HepG2 (cell line): ENCODE measurements at regions not wholly inside any gene's neighbourhood (a gene's known extent, or its start where the extent isn't known, plus 50 kb on each side); places are given as distances from the start of the nearest gene placed in this dataset.

Source experiments
- ATAC-seq: fragments of 200-7000 bp; cut with Tn5 transposase; 3 replicates; pipeline ENCODE4 v1.9.1; 2020; ENCODE audit warnings: mild to moderate bottlenecking, moderate library complexity
- BruUV-seq: library from RNA; stranded (reverse); fragments of 400-500 nt; replicated peaks from 2 replicates; lab custom pipeline; 2021; lab: Mats Ljungman, UMichigan
- CTCF ChIA-PET: fragments of 300-600 bp; formaldehyde crosslinking; extraction: SDS; loops from one replicate; lab custom pipeline; 2021; ENCODE audit warnings: low total read pairs, inconsistent platforms, low intra/inter-chr PET ratio; lab: Yijun Ruan, JAX
- POLR2A ChIA-PET: fragments of 350-600 bp; sonication (Branson Sonifier 250); formaldehyde crosslinking; loops from one replicate; lab custom pipeline; 2020; ENCODE audit warnings: antibody characterized with exemption, inconsistent platforms; lab: Yijun Ruan, JAX
- DNase-seq: peaks from one replicate; pipeline ENCODE4 v3.0.0-alpha.2; 2015; ENCODE audit warnings: low spot score
- FAIRE-seq: peaks from 3 replicates; lab custom pipeline; 2011; peaks lifted over from hg19 to GRCh38; lab: Jason Lieb, UNC
- H2AFZ ChIP-seq: one replicate; pipeline ENCODE4 v1.6.1; 2011; ENCODE audit warnings: low read length, inconsistent platforms
- H3K27ac ChIP-seq: fragments of 300-600 bp; 3 replicates; pipeline ENCODE4 v1.8.0; 2011; ENCODE audit warnings: mixed run types, mild to moderate bottlenecking, mixed read lengths, low read length, inconsistent platforms; ENCODE audit not compliant: insufficient read depth; ENCODE audit errors: extremely low read length
- H3K27me3 ChIP-seq, 2 experiments: fragments of 200-600 bp in 1 of 2; 2 replicates in 1 of 2; 3 replicates in 1 of 2; pipeline versions ENCODE4 v1.6.0 to v1.8.0; 2011; ENCODE audit warnings: low read length in 2 of 2, mild to moderate bottlenecking in 2 of 2, moderate library complexity in 2 of 2, inconsistent platforms in 1 of 2; ENCODE audit not compliant: insufficient read depth in 2 of 2, control insufficient read depth in 1 of 2
- H3K36me3 ChIP-seq, 2 experiments: fragments of 200-600 bp in 1 of 2; replicated peaks in 1 of 2; 2 replicates in 1 of 2; 3 replicates in 1 of 2; pipeline versions ENCODE4 v1.5.1 to v1.8.0; 2011; ENCODE audit warnings: low read length in 2 of 2, inconsistent platforms in 1 of 2; ENCODE audit not compliant: insufficient read depth in 2 of 2, control insufficient read depth in 1 of 2
- H3K4me1 ChIP-seq: 2 replicates; pipeline ENCODE4 v1.5.1; 2012; ENCODE audit warnings: low read length, inconsistent platforms; ENCODE audit not compliant: insufficient read depth
- H3K4me2 ChIP-seq: 2 replicates; pipeline ENCODE4 v1.6.0; 2011; ENCODE audit warnings: low read depth, low read length, inconsistent platforms
- H3K4me3 ChIP-seq, 3 experiments: fragments of 200-600 bp in 1 of 3; sonication (generic), shearing (Covaris generic) in 1 of 3; replicated peaks in 1 of 3; 2 replicates each; pipeline ENCODE4 v1.5.1; 2011 to 2016; ENCODE audit warnings: low read length in 3 of 3, inconsistent platforms in 2 of 3, low read depth in 2 of 3, mild to moderate bottlenecking in 2 of 3, control low read depth in 1 of 3, mixed read lengths in 1 of 3; ENCODE audit not compliant: insufficient read depth in 1 of 3
- H3K79me2 ChIP-seq: one replicate; pipeline ENCODE4 v1.6.1; 2011; ENCODE audit warnings: low read length, inconsistent platforms; ENCODE audit not compliant: insufficient read depth
- H3K9ac ChIP-seq: 2 replicates; pipeline ENCODE4 v1.6.0; 2011; ENCODE audit warnings: mild to moderate bottlenecking, low read depth, low read length, inconsistent platforms; ENCODE audit not compliant: insufficient read depth
- H3K9me3 ChIP-seq: 2 replicates; pipeline ENCODE4 v1.5.1; 2012; ENCODE audit warnings: mild to moderate bottlenecking, low read length
- H4K20me1 ChIP-seq: 2 replicates; pipeline ENCODE4 v1.6.0; 2011; ENCODE audit warnings: inconsistent platforms, mild to moderate bottlenecking, low read length, moderate library complexity; ENCODE audit not compliant: insufficient read depth
- BCL6 ChIP-seq: IDR thresholded peaks from 2 replicates; pipeline ENCODE4 v1.6.1; 2016; ENCODE audit warnings: missing genetic modification reagents, missing compliant biosample characterization
- CBX1 ChIP-seq: IDR thresholded peaks from one replicate; pipeline ENCODE4 v1.6.1; 2016; ENCODE audit warnings: antibody characterized with exemption, low read depth
- CHCHD3 ChIP-seq: sonication (generic); formaldehyde crosslinking; IDR thresholded peaks from 2 replicates; pipeline ENCODE4 v1.8.0; 2022; ENCODE audit warnings: mild to moderate bottlenecking, missing genetic modification reagents, moderate library complexity
- DNMT3B ChIP-seq: conservative IDR thresholded peaks from 2 replicates; pipeline ENCODE4 v1.6.1; 2016; ENCODE audit warnings: missing biosample characterization, control low read depth
- DPF2 ChIP-seq: sonication (generic); formaldehyde crosslinking; IDR thresholded peaks from 2 replicates; pipeline ENCODE4 v1.4.0; 2020; ENCODE audit warnings: mild to moderate bottlenecking, low read depth, missing genetic modification reagents, borderline replicate concordance
- FOXC1 ChIP-seq: sonication (generic); formaldehyde crosslinking; IDR thresholded peaks from 2 replicates; pipeline ENCODE4 v1.8.0; 2022; ENCODE audit warnings: mild to moderate bottlenecking, missing genetic modification reagents, borderline replicate concordance
- FOXK1 ChIP-seq: sonication (generic); formaldehyde crosslinking; IDR thresholded peaks from 2 replicates; pipeline ENCODE4 v1.4.0; 2020; ENCODE audit warnings: low read depth, missing genetic modification reagents, borderline replicate concordance
- HMG20A ChIP-seq: IDR thresholded peaks from 2 replicates; pipeline ENCODE4 v1.6.1; 2016; ENCODE audit warnings: borderline replicate concordance
- PHF20 ChIP-seq: sonication (generic); formaldehyde crosslinking; IDR thresholded peaks from 2 replicates; pipeline ENCODE4 v1.5.0; 2020; ENCODE audit warnings: mild to moderate bottlenecking, missing genetic modification reagents
- PRPF4 ChIP-seq: fragments of 200-400 bp; formaldehyde crosslinking; IDR thresholded peaks from 2 replicates; pipeline ENCODE4 v1.6.1; 2016; ENCODE audit warnings: low read length, low read depth; ENCODE audit not compliant: poor library complexity, severe bottlenecking
- SRSF4 ChIP-seq: fragments of 200-400 bp; formaldehyde crosslinking; IDR thresholded peaks from one replicate; pipeline ENCODE4 v1.6.1; 2018; ENCODE audit warnings: mild to moderate bottlenecking, low read depth, low read length, moderate library complexity; ENCODE audit not compliant: poor library complexity, severe bottlenecking
- ZBTB14 ChIP-seq: sonication (generic); formaldehyde crosslinking; IDR thresholded peaks from 2 replicates; pipeline ENCODE4 v1.4.0; 2020; ENCODE audit warnings: missing genetic modification reagents
- ZBTB42 ChIP-seq: sonication (generic); formaldehyde crosslinking; IDR thresholded peaks from 2 replicates; pipeline ENCODE4 v1.5.0; 2020; ENCODE audit warnings: mild to moderate bottlenecking, missing genetic modification reagents
- ZNF256 ChIP-seq: sonication (generic); formaldehyde crosslinking; conservative IDR thresholded peaks from 2 replicates; pipeline ENCODE4 v1.4.0; 2020; ENCODE audit warnings: missing genetic modification reagents
- ZNF598 ChIP-seq: sonication (generic); formaldehyde crosslinking; IDR thresholded peaks from 2 replicates; pipeline ENCODE4 v1.5.1; 2020; ENCODE audit warnings: mild to moderate bottlenecking, missing genetic modification reagents, borderline replicate concordance
- ZNF691 ChIP-seq: sonication (generic); formaldehyde crosslinking; IDR thresholded peaks from 2 replicates; pipeline ENCODE4 v1.4.0; 2020; ENCODE audit warnings: missing genetic modification reagents, low read depth, mild to moderate bottlenecking, borderline replicate concordance
- WGBS: methylation state at CpG from one replicate; pipeline ENCODE4 v1.1.6; 2017; ENCODE audit warnings: low lambda C conversion rate; 5-methylcytosine and 5-hydroxymethylcytosine counted together
- in situ Hi-C: cut with HindIII; loops from 2 replicates; pipeline ENCODE4 v1.10.0; 2017; ENCODE audit warnings: low pct_unique_long_range_greater_than_20kb; ENCODE audit not compliant: extremely low pct_ligation_motif_present
- intact Hi-C: fragments of 100-400 bp; cut with micrococcal nuclease; formaldehyde crosslinking; loops from one replicate; pipeline ENCODE4 v1.10.0; 2022; ENCODE audit not compliant: unreplicated experiment

GRCh38 chr10:105359708-105360107 lies 718.6 kb downstream of the SORCS3 start:
- no peak overlapping the region for H3K9ac ChIP-seq
- ATAC-seq (no peak), DNase-seq (no peak), FAIRE-seq (no peak)
- no peak for TF ChIP-seq SRSF4
- TF ChIP-seq DNMT3B: no peak
- TF ChIP-seq HMG20A (CRISPR knock-in tag): no peak
- ChIA-PET POLR2A (no interaction called here), CTCF (no interaction called here)
- 20% methylated on average over 3 of the region's 3 CpGs for WGBS
- in situ Hi-C loops: no loop called here
- no peaks in the 10 kb centered on the region for H3K27me3 ChIP-seq
- no peaks in the 10 kb centered on the region for H3K36me3 ChIP-seq
- H3K27ac ChIP-seq: no peak overlapping the region
- no TSS peak for BruUV-seq
- no peak overlapping the region for H3K4me2 ChIP-seq
- intact Hi-C loops: no loop called here
- H3K9me3 ChIP-seq: peaks cover 6% of the 10 kb centered on the region
- H2AFZ ChIP-seq: no peak overlapping the region
- no peaks in the 10 kb centered on the region for H3K4me1 ChIP-seq
- H3K79me2 ChIP-seq: no peaks in the 10 kb centered on the region
- H3K4me3 ChIP-seq: no peak overlapping the region
- H4K20me1 ChIP-seq: no peaks in the 10 kb centered on the region

GRCh38 chr10:105358911-105359310 lies 717.8 kb downstream of the SORCS3 start:
- no peaks in the 10 kb centered on the region for H4K20me1 ChIP-seq
- intact Hi-C loops (no loop called here), in situ Hi-C loops (no loop called here)
- ATAC-seq (no peak), DNase-seq (no peak), FAIRE-seq (no peak)
- peaks cover 11% of the 10 kb centered on the region for H3K9me3 ChIP-seq
- TF ChIP-seq PRPF4: no peak
- TF ChIP-seq ZNF691 (CRISPR knock-in tag): no peak
- TF ChIP-seq ZBTB14 (CRISPR knock-in tag): no peak
- TF ChIP-seq ZNF256: no peak
- no peak for TF ChIP-seq DPF2 (CRISPR knock-in tag)
- no peak for TF ChIP-seq CHCHD3 (CRISPR knock-in tag)
- TF ChIP-seq ZBTB42 (CRISPR knock-in tag): no peak
- TF ChIP-seq BCL6 (CRISPR knock-in tag): no peak
- no peak for TF ChIP-seq FOXK1 (CRISPR knock-in tag)
- TF ChIP-seq FOXC1 (CRISPR knock-in tag): no peak
- no peak for TF ChIP-seq CBX1
- no peak for TF ChIP-seq PHF20 (CRISPR knock-in tag)
- no peak for TF ChIP-seq ZNF598 (CRISPR knock-in tag)
- POLR2A ChIA-PET: no interaction called here
- no peaks in the 10 kb centered on the region for H3K36me3 ChIP-seq
- H3K4me3 ChIP-seq: no peak overlapping the region
- H2AFZ ChIP-seq: no peak overlapping the region
- H3K4me1 ChIP-seq: no peaks in the 10 kb centered on the region
- H3K9ac ChIP-seq: no peak overlapping the region
- no peaks in the 10 kb centered on the region for H3K79me2 ChIP-seq
- no peak overlapping the region for H3K27ac ChIP-seq
- BruUV-seq: no TSS peak
- WGBS: 3% methylated on average over 2 of the region's 2 CpGs
- CTCF ChIA-PET: no interaction called here
- H3K27me3 ChIP-seq: no peaks in the 10 kb centered on the region
- no peak overlapping the region for H3K4me2 ChIP-seq
